OCI-LY1 (cell line): ENCODE measurements at regions not wholly inside any gene's neighbourhood (a gene's known extent, or its start where the extent isn't known, plus 50 kb on each side); places are given as distances from the start of the nearest gene placed in this dataset.

ENCODE experiments used
- CTCF ChIP-seq: fragments of 200-600 bp; sonication (generic), shearing (Covaris generic); IDR thresholded peaks from 2 replicates; pipeline ENCODE4 v1.5.1; 2017; ENCODE audit warnings: mild to moderate bottlenecking, antibody characterized with exemption, low read length, moderate library complexity, mixed read lengths
- EZH2 ChIP-seq: fragments of 200-600 bp; sonication (generic), shearing (Covaris generic); IDR thresholded peaks from 2 replicates; pipeline ENCODE4 v1.8.0; 2017; ENCODE audit warnings: borderline replicate concordance, mixed run types, mild to moderate bottlenecking, antibody characterized with exemption, low read length, moderate library complexity, mixed read lengths

GRCh38 chr10:105579112-105579511, 938.0 kb downstream of the SORCS3 start:
- TF ChIP-seq CTCF (no peak), EZH2 (no peak)
